Keratinocyte (primary cell): ENCODE measurements at regions not wholly inside any gene's neighbourhood (a gene's known extent, or its start where the extent isn't known, plus 50 kb on each side); places are given as distances from the start of the nearest gene placed in this dataset.

Source experiments
- CTCF ChIP-seq, 3 experiments: IDR thresholded peaks in 1 of 3; conservative IDR thresholded peaks in 1 of 3; optimal IDR thresholded peaks in 1 of 3; 2 replicates in 2 of 3; 3 replicates in 1 of 3; pipeline versions ENCODE3 to v1.5.1; 2011; ENCODE audit warnings: low read length in 3 of 3, mild to moderate bottlenecking in 3 of 3, moderate library complexity in 2 of 3, control low read depth in 1 of 3, inconsistent platforms in 1 of 3; ENCODE audit not compliant: insufficient read depth in 2 of 3; ENCODE audit errors: extremely low read depth in 1 of 3
- EZH2 ChIP-seq: IDR thresholded peaks from one replicate; pipeline ENCODE4 v1.6.1; 2012; ENCODE audit warnings: inconsistent platforms, mild to moderate bottlenecking, low read length, moderate library complexity

GRCh38 chr9:97747201-97747965, 50.2 kb upstream of the XPA start:
- TF ChIP-seq CTCF (optimal IDR thresholded peaks at IDR 0.05 in 1 of 3, IDR thresholded peaks at IDR 0.05 in 1 of 3, conservative IDR thresholded peaks at IDR 0.05 in 1 of 3; ENCODE audit: extremely low read depth in 1 of 3, insufficient read depth in 2 of 3, low read length in 3 of 3) = no peak
- TF ChIP-seq EZH2 = no peak
